T-cell (primary cell): ENCODE measurements at regions not wholly inside any gene's neighbourhood (a gene's known extent, or its start where the extent isn't known, plus 50 kb on each side); places are given as distances from the start of the nearest gene placed in this dataset.

Experiments used
- ATAC-seq, 4 experiments: fragments of 200-7000 bp in 3 of 4; fragments of 150-1000 bp in 1 of 4; cut with Tn5 transposase; replicated peaks in 1 of 4; 1 replicate in 3 of 4; 2 replicates in 1 of 4; pipeline ENCODE4 v1.10.0; 2021; ENCODE audit warnings: moderate library complexity in 3 of 4, mild to moderate bottlenecking in 2 of 4, moderate number of reproducible peaks in 1 of 4
- CTCF ChIA-PET, 2 donors: fragments of 300-600 bp; sonication (Branson Sonifier 250); formaldehyde crosslinking; loops; one replicate each; lab custom pipeline; 2022; ENCODE audit warnings: antibody characterized with exemption in 2 of 2; lab: Charles Lee
- POLR2A ChIA-PET, 2 donors: fragments of 300-600 bp; sonication (Branson Sonifier 250); formaldehyde crosslinking; loops; one replicate each; lab custom pipeline; 2022; ENCODE audit warnings: antibody characterized with exemption in 2 of 2; lab: Charles Lee
- DNase-seq, 35 experiments: peaks; one replicate each; pipeline versions ENCODE4 v3.0.0 to v3.0.0-alpha.2; 2013 to 2023
- H3K27ac ChIP-seq: one replicate; pipeline ENCODE4 v1.5.1; 2013; ENCODE audit warnings: low read length
- H3K27me3 ChIP-seq, 2 experiments: replicated peaks in 1 of 2; 1 replicate in 1 of 2; 2 replicates in 1 of 2; pipeline versions ENCODE4 v1.6.1 to v1.7.0; 2013; ENCODE audit warnings: low read length in 1 of 2, mixed read lengths in 1 of 2; ENCODE audit not compliant: control insufficient read depth in 2 of 2, insufficient read depth in 2 of 2; ENCODE audit errors: extremely low read depth in 1 of 2
- H3K36me3 ChIP-seq, 2 donors: 1 replicate in 1 of 2; 2 replicates in 1 of 2; pipeline versions ENCODE4 v1.6.1 to v1.7.0; 2013; ENCODE audit warnings: low read length in 1 of 2; ENCODE audit not compliant: control insufficient read depth in 2 of 2, insufficient read depth in 1 of 2; ENCODE audit errors: extremely low read depth in 1 of 2
- H3K4me1 ChIP-seq, 2 experiments: 1 replicate in 1 of 2; 2 replicates in 1 of 2; pipeline versions ENCODE4 v1.6.1 to v1.7.0; 2013; ENCODE audit warnings: low read length in 2 of 2, mixed read lengths in 1 of 2; ENCODE audit not compliant: insufficient read depth in 2 of 2, control insufficient read depth in 1 of 2; ENCODE audit errors: extremely low read depth in 1 of 2
- H3K4me3 ChIP-seq, 2 donors: 1 replicate in 1 of 2; 2 replicates in 1 of 2; pipeline versions ENCODE4 v1.5.1 to v1.7.0; 2013; ENCODE audit warnings: mild to moderate bottlenecking in 2 of 2, low read length in 1 of 2, moderate library complexity in 1 of 2; ENCODE audit not compliant: control insufficient read depth in 1 of 2; ENCODE audit errors: extremely low read depth in 1 of 2
- H3K9me3 ChIP-seq: 2 replicates; pipeline ENCODE4 v1.7.0; 2013
- H3K27ac Mint-ChIP-seq, 2 donors: one replicate each; pipeline ENCODE4 v1.8.0; 2020 to 2021; ENCODE audit warnings: mild to moderate bottlenecking in 2 of 2, mixed read lengths in 2 of 2
- H3K27me3 Mint-ChIP-seq, 2 donors: one replicate each; pipeline ENCODE4 v1.8.0; 2021 to 2022; ENCODE audit warnings: mixed read lengths in 2 of 2
- H3K36me3 Mint-ChIP-seq: one replicate; pipeline ENCODE4 v1.8.0; 2021; ENCODE audit warnings: mixed read lengths
- H3K4me1 Mint-ChIP-seq, 3 donors: one replicate each; pipeline ENCODE4 v1.8.0; 2020 to 2022; ENCODE audit warnings: mixed read lengths in 3 of 3, mild to moderate bottlenecking in 1 of 3
- H3K4me3 Mint-ChIP-seq, 3 donors: one replicate each; pipeline ENCODE4 v1.8.0; 2020 to 2022; ENCODE audit warnings: mild to moderate bottlenecking in 3 of 3, mixed read lengths in 3 of 3, moderate library complexity in 3 of 3
- H3K9me3 Mint-ChIP-seq, 3 donors: one replicate each; pipeline ENCODE4 v1.8.0; 2020 to 2022; ENCODE audit warnings: mixed read lengths in 3 of 3
- WGBS: methylation state at CpG from one replicate; pipeline ENCODE4 v1.1.5; 2013; ENCODE audit warnings: missing lambda C conversion rate; ENCODE audit not compliant: insufficient coverage; 5-methylcytosine and 5-hydroxymethylcytosine counted together

- no peak overlapping the region for H3K4me3 ChIP-seq
- ChIA-PET CTCF (interaction anchor here in 1 of 2 donors (1.0 kb wide), 1 partner anchor 643 kb away, joined by 3 read pairs; no protein-coding TSS in a partner anchor), POLR2A (no interaction called here)
- H3K27ac ChIP-seq: no peak overlapping the region
- no peaks in the 10 kb centered on the region for H3K36me3 ChIP-seq
- WGBS: 65% methylated on average over 2 of the region's 2 CpGs
- H3K4me3 Mint-ChIP-seq: no peak overlapping the region
- no peaks in the 10 kb centered on the region for H3K9me3 Mint-ChIP-seq
- H3K9me3 ChIP-seq: no peaks in the 10 kb centered on the region
- ATAC-seq: no peak
- no peak overlapping the region for H3K27ac Mint-ChIP-seq
- no peak for DNase-seq
- no peaks in the 10 kb centered on the region for H3K4me1 Mint-ChIP-seq
- H3K27me3 Mint-ChIP-seq: peaks cover 11 to 15% of the 10 kb centered on the region in 2 donors
- H3K4me1 ChIP-seq: no peaks in the 10 kb centered on the region
- no peaks in the 10 kb centered on the region for H3K27me3 ChIP-seq
- H3K36me3 Mint-ChIP-seq: no peaks in the 10 kb centered on the region
Measured at GRCh38 chr6:128727500-128727899, 155.4 kb upstream of the LAMA2 start.

- ChIA-PET POLR2A (no interaction called here), CTCF (interaction anchor here (0.6 to 1.8 kb wide), 5 partner anchors 10 to 645 kb away, joined by 3 to 9 read pairs (median 3); no protein-coding TSS in a partner anchor)
- no peaks in the 10 kb centered on the region for H3K4me1 ChIP-seq
- no peaks in the 10 kb centered on the region for H3K27me3 ChIP-seq
- peaks cover 9 to 11% of the 10 kb centered on the region in 2 donors for H3K27me3 Mint-ChIP-seq
- H3K9me3 ChIP-seq: no peaks in the 10 kb centered on the region
- no peak for ATAC-seq
- H3K4me1 Mint-ChIP-seq: no peaks in the 10 kb centered on the region
- H3K27ac Mint-ChIP-seq: no peak overlapping the region
- H3K36me3 ChIP-seq: no peaks in the 10 kb centered on the region
- H3K9me3 Mint-ChIP-seq: no peaks in the 10 kb centered on the region
- peak in 7 of 35 experiments; percentile 0 to 43 (median 3) for DNase-seq
- no peaks in the 10 kb centered on the region for H3K36me3 Mint-ChIP-seq
- no peak overlapping the region for H3K4me3 ChIP-seq
- WGBS: no CpG with 5 or more reads among the region's 3 CpGs
- no peak overlapping the region for H3K4me3 Mint-ChIP-seq
- no peak overlapping the region for H3K27ac ChIP-seq
Measured at GRCh38 chr6:128725271-128726233, 157.4 kb upstream of the LAMA2 start.

- H3K36me3 ChIP-seq: no peaks in the 10 kb centered on the region
- Mint-ChIP-seq H3K27me3 (peaks cover 9 to 11% of the 10 kb centered on the region in 2 donors), H3K9me3 (no peaks in the 10 kb centered on the region), H3K36me3 (no peaks in the 10 kb centered on the region), H3K4me1 (no peaks in the 10 kb centered on the region), H3K27ac (no peak overlapping the region), H3K4me3 (no peak overlapping the region)
- no peaks in the 10 kb centered on the region for H3K4me1 ChIP-seq
- no peaks in the 10 kb centered on the region for H3K27me3 ChIP-seq
- no peaks in the 10 kb centered on the region for H3K9me3 ChIP-seq
- CTCF ChIA-PET: interaction anchor here (0.6 to 1.8 kb wide), 3 partner anchors 545 to 646 kb away, joined by 3 to 9 read pairs (median 4); no protein-coding TSS in a partner anchor
- DNase-seq (no peak), ATAC-seq (no peak)
- POLR2A ChIA-PET: no interaction called here
- H3K27ac ChIP-seq: no peak overlapping the region
- no peak overlapping the region for H3K4me3 ChIP-seq
- WGBS: 83% methylated on average over 2 of the region's 5 CpGs
Measured at GRCh38 chr6:128724738-128725137, 158.2 kb upstream of the LAMA2 start.

GRCh38 chr6:128723667-128724066 is 159.3 kb upstream of the LAMA2 start:
- ATAC-seq (no peak), DNase-seq (no peak)
- Histone ChIP-seq H3K27ac (no peak overlapping the region), H3K36me3 (no peaks in the 10 kb centered on the region), H3K4me3 (no peak overlapping the region), H3K9me3 (no peaks in the 10 kb centered on the region), H3K4me1 (no peaks in the 10 kb centered on the region), H3K27me3 (no peaks in the 10 kb centered on the region)
- ChIA-PET POLR2A (no interaction called here), CTCF (interaction anchor here (0.6 to 0.7 kb wide), 2 partner anchors 10 to 149 kb away, joined by 4 to 6 read pairs; no protein-coding TSS in a partner anchor)
- WGBS: no CpG with 5 or more reads among the region's 2 CpGs
- Mint-ChIP-seq H3K4me1 (no peaks in the 10 kb centered on the region), H3K4me3 (no peak overlapping the region), H3K27me3 (peaks cover 4 to 5% of the 10 kb centered on the region in 2 donors), H3K27ac (no peak overlapping the region), H3K36me3 (no peaks in the 10 kb centered on the region), H3K9me3 (no peaks in the 10 kb centered on the region)

GRCh38 chr6:128720891-128721290 is 162.0 kb upstream of the LAMA2 start:
- H3K36me3 ChIP-seq: no peaks in the 10 kb centered on the region
- no peaks in the 10 kb centered on the region for H3K9me3 ChIP-seq
- ChIA-PET CTCF (no interaction called here), POLR2A (no interaction called here)
- no peaks in the 10 kb centered on the region for H3K4me1 ChIP-seq
- Mint-ChIP-seq H3K4me3 (no peak overlapping the region), H3K27ac (no peak overlapping the region), H3K36me3 (no peaks in the 10 kb centered on the region), H3K9me3 (no peaks in the 10 kb centered on the region), H3K4me1 (no peaks in the 10 kb centered on the region), H3K27me3 (peaks cover 6 to 12% of the 10 kb centered on the region in 2 donors)
- no peaks in the 10 kb centered on the region for H3K27me3 ChIP-seq
- ATAC-seq (no peak), DNase-seq (no peak)
- H3K4me3 ChIP-seq: no peak overlapping the region
- H3K27ac ChIP-seq: no peak overlapping the region
- no CpG with 5 or more reads among the region's 2 CpGs for WGBS

- no peaks in the 10 kb centered on the region for H3K9me3 Mint-ChIP-seq
- no peak overlapping the region for H3K4me3 Mint-ChIP-seq
Measured at GRCh38 chr6:128719786-128720185, 163.2 kb upstream of the LAMA2 start.

More at GRCh38 chr6:128719786-128720185, 163.2 kb upstream of the LAMA2 start:
- Mint-ChIP-seq H3K4me1 (no peaks in the 10 kb centered on the region), H3K36me3 (no peaks in the 10 kb centered on the region), H3K27me3 (peaks cover 12% of the 10 kb centered on the region in 2 donors), H3K27ac (no peak overlapping the region)
- H3K27ac ChIP-seq: no peak overlapping the region
- CTCF ChIA-PET: no interaction called here
- no peak for ATAC-seq
- H3K27me3 ChIP-seq: no peaks in the 10 kb centered on the region
- H3K4me3 ChIP-seq: no peak overlapping the region
- WGBS: no CpG with 5 or more reads among the region's 3 CpGs
- H3K9me3 ChIP-seq: no peaks in the 10 kb centered on the region
- H3K36me3 ChIP-seq: no peaks in the 10 kb centered on the region
- POLR2A ChIA-PET: no interaction called here
- no peak for DNase-seq
- H3K4me1 ChIP-seq: no peaks in the 10 kb centered on the region
